T-helper 2 cell treated with Interferon-gamma antibody and Interleukin-4, amounts not matched to agents 100 ng/mL and 5 ng/mL, for 36 hours (primary cell): ENCODE measurements at regions not wholly inside any gene's neighbourhood (a gene's known extent, or its start where the extent isn't known, plus 50 kb on each side); places are given as distances from the start of the nearest gene placed in this dataset.
"Not testable (repeated sequence)": the region's sequence is repeated elsewhere in the genome, so short reads cannot be mapped to it uniquely, and the experiment has no call there.

Source experiments
- intact Hi-C: fragments of 100-400 bp; cut with micrococcal nuclease; formaldehyde crosslinking; loops from one replicate; pipeline ENCODE4 v1.15.1; 2023

- intact Hi-C loops: no loop called here
Observed at GRCh38 chr6:101113468-101114260, 232.5 kb upstream of the ASCC3 start.

GRCh38 chr6:101114703-101115102, 233.6 kb upstream of the ASCC3 start:
- intact Hi-C loops: no loop called here

- intact Hi-C loops: no loop called here
Observed at GRCh38 chr6:101116337-101116736, 235.2 kb upstream of the ASCC3 start.

- intact Hi-C loops: no loop called here
Observed at GRCh38 chr6:101117393-101118135, 236.4 kb upstream of the ASCC3 start.

- intact Hi-C loops: no loop called here
Observed at GRCh38 chr6:101118136-101118396, 236.9 kb upstream of the ASCC3 start.

- intact Hi-C loops: no loop called here
Observed at GRCh38 chr6:101120747-101121146, 239.6 kb upstream of the ASCC3 start.

GRCh38 chr6:101125380-101125971, 244.3 kb upstream of the ASCC3 start:
- intact Hi-C loops: no loop called here

- intact Hi-C loops: no loop called here
Observed at GRCh38 chr6:101126501-101126900, 245.4 kb upstream of the ASCC3 start.

GRCh38 chr6:101129851-101130250, 248.7 kb upstream of the ASCC3 start:
- intact Hi-C loops: no loop called here

- intact Hi-C loops: no loop called here
Observed at GRCh38 chr6:101146389-101146788, 247.1 kb upstream of the GRIK2 start.

- intact Hi-C loops: no loop called here
Observed at GRCh38 chr6:101150226-101150625, 243.3 kb upstream of the GRIK2 start.

GRCh38 chr6:101157638-101158037, 235.9 kb upstream of the GRIK2 start:
- intact Hi-C loops: not testable (repeated sequence)

GRCh38 chr6:101163611-101164010, 229.9 kb upstream of the GRIK2 start:
- intact Hi-C loops: no loop called here

GRCh38 chr6:101167638-101168037, 225.9 kb upstream of the GRIK2 start:
- intact Hi-C loops: no loop called here

GRCh38 chr6:101171049-101171448, 222.5 kb upstream of the GRIK2 start:
- intact Hi-C loops: not testable (repeated sequence)

- intact Hi-C loops: no loop called here
Observed at GRCh38 chr6:101178748-101179147, 214.8 kb upstream of the GRIK2 start.

GRCh38 chr6:101181006-101181405, 212.5 kb upstream of the GRIK2 start:
- intact Hi-C loops: no loop called here

- intact Hi-C loops: not testable (repeated sequence)
Observed at GRCh38 chr6:101188285-101188798, 205.2 kb upstream of the GRIK2 start.

GRCh38 chr6:101195588-101195987, 197.9 kb upstream of the GRIK2 start:
- intact Hi-C loops: no loop called here

GRCh38 chr6:101199441-101199840, 194.1 kb upstream of the GRIK2 start:
- intact Hi-C loops: no loop called here

GRCh38 chr6:101202867-101203374, 190.6 kb upstream of the GRIK2 start:
- intact Hi-C loops: no loop called here

GRCh38 chr6:101203664-101204063, 189.8 kb upstream of the GRIK2 start:
- intact Hi-C loops: no loop called here
